ENCODE measurements at regions not wholly inside any gene's neighbourhood (a gene's known extent, or its start where the extent isn't known, plus 50 kb on each side); places are given as distances from the start of the nearest gene placed in this dataset.
"Not testable (repeated sequence)": the region's sequence is repeated elsewhere in the genome, so short reads cannot be mapped to it uniquely, and the experiment has no call there.

- not testable (repeated sequence) for H2BK120ac ChIP-seq (ENCODE audit: low read depth, low read length, poor library complexity, severe bottlenecking); H3K4me3 Mint-ChIP-seq; H4K91ac ChIP-seq (ENCODE audit: insufficient read length, low read depth, low read length); H3K4me1 ChIP-seq (ENCODE audit: insufficient read depth, low read length); H2BK12ac ChIP-seq (ENCODE audit: insufficient read length, low read depth, low read length); H3K9ac ChIP-seq (ENCODE audit: extremely low read depth, insufficient read length, low read length); H2BK15ac ChIP-seq (ENCODE audit: low read depth, low read length); H3K18ac ChIP-seq (ENCODE audit: insufficient read length, low read depth, low read length); H2BK20ac ChIP-seq (ENCODE audit: low read depth, low read length, poor library complexity, severe bottlenecking); H2BK5ac ChIP-seq (ENCODE audit: insufficient read length, low read length); H3K36me3 Mint-ChIP-seq (ENCODE audit: insufficient read depth in 1 of 3, low read depth in 3 of 3); H3K4me2 ChIP-seq (ENCODE audit: insufficient read depth, insufficient read length, low read length); H3K56ac ChIP-seq (ENCODE audit: insufficient read length, low read depth, low read length); H3K23me2 ChIP-seq (ENCODE audit: insufficient read length, low read depth, low read length, poor library complexity, severe bottlenecking); H4K8ac ChIP-seq (replicated peaks; ENCODE audit: insufficient read length, low read depth, low read length); H3K14ac ChIP-seq (ENCODE audit: insufficient read depth, low read length); H3K27me3 ChIP-seq (ENCODE audit: insufficient read depth, low read length); H4K5ac ChIP-seq (ENCODE audit: insufficient read length, low read depth, low read length); H3K9me3 Mint-ChIP-seq; H3K79me2 ChIP-seq (ENCODE audit: insufficient read depth, low read length); DNase-seq; H3K4ac ChIP-seq (ENCODE audit: low read depth, low read length); H4K20me1 ChIP-seq (ENCODE audit: control insufficient read depth, insufficient read depth, insufficient read length); H2AK5ac ChIP-seq (ENCODE audit: insufficient read length, low read length); H3K27me3 Mint-ChIP-seq (ENCODE audit: low read depth); H3K79me1 ChIP-seq (ENCODE audit: insufficient read depth, low read depth, low read length, poor library complexity, severe bottlenecking); H3T11ph ChIP-seq (ENCODE audit: low read length); H3K27ac ChIP-seq (ENCODE audit: insufficient read length, low read depth, low read length); H3K9me3 ChIP-seq (ENCODE audit: control insufficient read depth, low read depth, low read length); H2AFZ ChIP-seq (ENCODE audit: low read length); H3K27ac Mint-ChIP-seq; H3K23ac ChIP-seq (ENCODE audit: insufficient read length, low read depth, low read length)
- WGBS (ENCODE audit: extremely low coverage, insufficient read length, low lambda C conversion rate), result no CpG with 5 or more reads among the region's 6 CpGs
- H3K4me1 Mint-ChIP-seq, result peaks cover 12% of the 10 kb centered on the region in 2 experiments; a peak in 3 of 4 replicates
These were observed 245.4 kb upstream of the NOTCH2NLA start for GRCh38 chr1:146474216-146474615.

GRCh38 chr1:146472192-146472861 is 243.5 kb upstream of the NOTCH2NLA start:
- H2BK15ac ChIP-seq (ENCODE audit: low read depth, low read length); H2BK20ac ChIP-seq (ENCODE audit: low read depth, low read length, poor library complexity, severe bottlenecking); H3K27ac ChIP-seq (ENCODE audit: insufficient read length, low read depth, low read length); H4K8ac ChIP-seq (replicated peaks; ENCODE audit: insufficient read length, low read depth, low read length); H3K4me1 Mint-ChIP-seq; H3K18ac ChIP-seq (ENCODE audit: insufficient read length, low read depth, low read length); H3K27me3 ChIP-seq (ENCODE audit: insufficient read depth, low read length); H3K79me1 ChIP-seq (ENCODE audit: insufficient read depth, low read depth, low read length, poor library complexity, severe bottlenecking); H3K9me3 ChIP-seq (ENCODE audit: control insufficient read depth, low read depth, low read length); H4K5ac ChIP-seq (ENCODE audit: insufficient read length, low read depth, low read length); H2BK12ac ChIP-seq (ENCODE audit: insufficient read length, low read depth, low read length); H2AFZ ChIP-seq (ENCODE audit: low read length); H3K4ac ChIP-seq (ENCODE audit: low read depth, low read length); H2BK5ac ChIP-seq (ENCODE audit: insufficient read length, low read length); H3K9me3 Mint-ChIP-seq; H3K56ac ChIP-seq (ENCODE audit: insufficient read length, low read depth, low read length); H4K91ac ChIP-seq (ENCODE audit: insufficient read length, low read depth, low read length); H3K27ac Mint-ChIP-seq; H3K14ac ChIP-seq (ENCODE audit: insufficient read depth, low read length); H3K23ac ChIP-seq (ENCODE audit: insufficient read length, low read depth, low read length); H3K4me1 ChIP-seq (ENCODE audit: insufficient read depth, low read length); H3K36me3 Mint-ChIP-seq (ENCODE audit: insufficient read depth in 1 of 3, low read depth in 3 of 3); H3K27me3 Mint-ChIP-seq (ENCODE audit: low read depth); H2AK5ac ChIP-seq (ENCODE audit: insufficient read length, low read length); H2BK120ac ChIP-seq (ENCODE audit: low read depth, low read length, poor library complexity, severe bottlenecking); H3T11ph ChIP-seq (ENCODE audit: low read length); H3K79me2 ChIP-seq (ENCODE audit: insufficient read depth, low read length); H4K20me1 ChIP-seq (ENCODE audit: control insufficient read depth, insufficient read depth, insufficient read length); H3K23me2 ChIP-seq (ENCODE audit: insufficient read length, low read depth, low read length, poor library complexity, severe bottlenecking); H3K9ac ChIP-seq (ENCODE audit: extremely low read depth, insufficient read length, low read length): not testable (repeated sequence)
- peak; percentile 79 for DNase-seq
- peak overlapping the region; percentile 68 to 82 for H3K4me3 Mint-ChIP-seq
- H3K4me2 ChIP-seq (ENCODE audit: insufficient read depth, insufficient read length, low read length), result peak overlapping the region; percentile 12
- WGBS (ENCODE audit: extremely low coverage, insufficient read length, low lambda C conversion rate), result no CpG with 5 or more reads among the region's 42 CpGs
